ENCODE measurements at regions not wholly inside any gene's neighbourhood (a gene's known extent, or its start where the extent isn't known, plus 50 kb on each side); places are given as distances from the start of the nearest gene placed in this dataset.

DNA sequence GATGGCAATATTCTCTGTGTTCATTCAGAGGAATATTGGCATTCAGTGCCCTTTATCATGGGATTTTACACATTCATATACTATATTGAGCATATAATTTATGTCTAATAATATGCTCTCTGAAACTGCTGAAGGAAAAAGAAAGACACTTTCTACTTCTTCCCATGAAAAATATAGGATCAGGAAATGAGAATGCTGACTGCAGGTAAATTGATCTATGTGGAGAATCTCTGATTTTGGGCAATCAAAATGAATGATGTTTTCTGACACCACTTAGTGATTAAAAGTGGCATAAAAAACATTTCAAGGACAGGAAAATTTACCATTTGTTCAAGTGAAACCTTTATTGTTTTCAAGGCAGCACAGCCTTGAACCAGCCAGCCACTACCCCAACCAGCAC is 260.1 kb upstream of the STXBP5 start:
- TF ChIP-seq FOXM1 (IDR thresholded peaks at IDR 0.05; ENCODE audit: borderline replicate concordance) (no peak), BHLHE40 (IDR thresholded peaks at IDR 0.05; ENCODE audit: borderline replicate concordance) (no peak), HDGF (IDR thresholded peaks at IDR 0.05; ENCODE audit: borderline replicate concordance) (no peak), FOXA1 (IDR thresholded peaks at IDR 0.05) (no peak), ARNT (IDR thresholded peaks at IDR 0.05) (no peak), L3MBTL2 (conservative IDR thresholded peaks at IDR 0.05) (no peak), ELF4 (IDR thresholded peaks at IDR 0.05) (no peak), LEF1 (IDR thresholded peaks at IDR 0.05; ENCODE audit: borderline replicate concordance) (no peak), TARDBP (IDR thresholded peaks at IDR 0.05) (no peak), SP1 (IDR thresholded peaks at IDR 0.05) (no peak), SUZ12 (IDR thresholded peaks at IDR 0.05) (no peak), ZNF384 (IDR thresholded peaks at IDR 0.05) (no peak), NFRKB (IDR thresholded peaks at IDR 0.05) (no peak)
- ChIA-PET CTCF (no interaction called here), POLR2A (no interaction called here)
- no peak for DNase-seq (ENCODE audit: extremely low spot score)

DNA sequence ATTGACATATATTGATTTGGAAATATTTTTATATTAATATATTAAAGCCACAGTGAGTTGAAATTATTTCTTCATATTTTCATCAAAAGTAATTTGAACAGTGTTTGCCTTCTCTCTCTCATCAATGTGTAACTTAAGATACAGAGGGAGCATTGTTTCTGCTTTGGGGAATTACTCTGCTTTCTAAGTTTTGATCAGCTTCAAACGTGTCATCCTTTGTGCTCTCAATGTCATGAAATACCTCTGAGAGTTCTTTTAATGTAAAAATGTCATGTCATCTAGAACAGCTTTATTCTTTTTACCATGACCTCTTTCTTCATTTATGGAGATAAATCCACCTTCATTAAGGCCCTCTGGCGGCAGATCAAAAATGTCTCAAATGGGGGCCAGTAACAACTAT is 259.4 kb upstream of the STXBP5 start:
- CTCF ChIA-PET = no interaction called here
- POLR2A ChIA-PET = no interaction called here
- no peak for DNase-seq (ENCODE audit: extremely low spot score)
- TF ChIP-seq SUZ12 (IDR thresholded peaks at IDR 0.05) = no peak

DNA sequence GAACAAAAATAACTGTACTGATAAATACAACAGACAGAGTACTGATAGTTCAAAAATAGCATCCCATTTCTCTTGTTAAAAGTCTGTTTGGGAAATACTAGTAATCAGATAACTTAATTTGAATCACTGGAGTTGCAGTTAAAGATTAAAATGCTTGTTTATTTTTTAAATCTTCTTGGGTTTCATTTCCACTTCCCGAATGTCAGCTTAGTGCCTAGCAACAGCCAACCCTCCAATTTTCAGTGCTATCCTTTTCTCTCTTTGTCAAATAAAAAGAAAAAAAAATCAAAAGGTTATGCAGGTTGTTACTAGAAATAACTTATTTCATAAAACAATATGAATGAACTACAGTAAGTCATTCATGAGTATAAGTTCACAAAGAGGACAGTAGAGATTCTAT is 257.7 kb upstream of the STXBP5 start:
- CTCF ChIA-PET = no interaction called here
- no peak for DNase-seq (ENCODE audit: extremely low spot score)
- TF ChIP-seq FOXM1 (IDR thresholded peaks at IDR 0.05; ENCODE audit: borderline replicate concordance) = no peak
- no peak for TF ChIP-seq NFRKB (IDR thresholded peaks at IDR 0.05)
- POLR2A ChIA-PET = no interaction called here

DNA sequence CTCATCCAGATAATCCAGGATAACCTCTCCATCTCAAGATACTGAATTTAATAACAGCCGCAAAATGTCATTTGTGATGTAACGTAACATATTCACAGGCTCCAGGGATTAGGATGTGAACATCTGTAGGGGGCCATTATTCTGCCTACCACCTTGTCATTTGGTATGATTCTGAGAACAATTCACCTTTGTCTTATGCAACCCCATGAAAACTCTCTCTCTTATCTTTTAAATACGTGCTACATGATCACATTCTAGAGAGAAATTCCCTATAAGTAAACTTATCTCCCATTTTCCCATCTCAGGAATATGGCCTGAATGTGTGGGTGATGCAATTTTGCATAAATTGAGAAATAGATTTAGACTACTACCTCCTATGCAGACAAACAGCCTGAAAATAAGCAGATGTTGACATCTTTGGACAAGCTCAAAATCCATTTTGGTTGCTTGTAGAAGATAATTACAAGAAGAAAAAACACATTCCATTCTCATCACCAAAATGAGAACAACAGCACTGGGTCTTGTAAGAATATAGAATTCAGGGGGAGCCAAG is 255.4 kb upstream of the STXBP5 start:
- no peak for DNase-seq (ENCODE audit: extremely low spot score)
- TF ChIP-seq, protein P1, sequence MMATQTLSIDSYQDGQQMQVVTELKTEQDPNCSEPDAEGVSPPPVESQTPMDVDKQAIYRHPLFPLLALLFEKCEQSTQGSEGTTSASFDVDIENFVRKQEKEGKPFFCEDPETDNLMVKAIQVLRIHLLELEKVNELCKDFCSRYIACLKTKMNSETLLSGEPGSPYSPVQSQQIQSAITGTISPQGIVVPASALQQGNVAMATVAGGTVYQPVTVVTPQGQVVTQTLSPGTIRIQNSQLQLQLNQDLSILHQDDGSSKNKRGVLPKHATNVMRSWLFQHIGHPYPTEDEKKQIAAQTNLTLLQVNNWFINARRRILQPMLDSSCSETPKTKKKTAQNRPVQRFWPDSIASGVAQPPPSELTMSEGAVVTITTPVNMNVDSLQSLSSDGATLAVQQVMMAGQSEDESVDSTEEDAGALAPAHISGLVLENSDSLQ (IDR thresholded peaks at IDR 0.05) = no peak
- TF ChIP-seq LEF1 (IDR thresholded peaks at IDR 0.05; ENCODE audit: borderline replicate concordance) (no peak), TARDBP (IDR thresholded peaks at IDR 0.05) (no peak)
- ChIA-PET CTCF (no interaction called here), POLR2A (no interaction called here)

DNA sequence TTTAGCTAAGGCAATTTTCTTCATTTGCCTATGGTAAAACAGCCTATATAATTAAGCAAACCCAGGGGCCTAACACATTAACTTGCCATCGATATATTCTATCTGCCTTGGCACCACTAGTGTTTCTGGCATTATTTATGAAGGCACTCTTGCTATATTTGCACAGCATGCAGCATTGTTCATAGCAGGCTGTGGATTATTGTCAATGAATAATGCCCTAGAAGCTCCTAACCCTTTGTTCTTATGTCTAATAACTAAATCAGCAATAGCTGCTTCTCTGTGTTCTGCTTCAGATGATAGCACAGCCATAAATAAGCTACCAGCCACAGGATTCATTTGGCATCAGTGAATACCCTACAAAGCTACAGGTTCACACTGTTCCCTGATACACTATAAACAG is 254.8 kb upstream of the STXBP5 start:
- TF ChIP-seq FOXA1 (IDR thresholded peaks at IDR 0.05) (no peak), SP1 (IDR thresholded peaks at IDR 0.05) (no peak), FOXM1 (IDR thresholded peaks at IDR 0.05; ENCODE audit: borderline replicate concordance) (no peak), BHLHE40 (IDR thresholded peaks at IDR 0.05; ENCODE audit: borderline replicate concordance) (no peak), SUZ12 (IDR thresholded peaks at IDR 0.05) (no peak), L3MBTL2 (conservative IDR thresholded peaks at IDR 0.05) (no peak), ZNF384 (IDR thresholded peaks at IDR 0.05) (no peak), NFRKB (IDR thresholded peaks at IDR 0.05) (no peak), ARNT (IDR thresholded peaks at IDR 0.05) (no peak), CTBP1 (IDR thresholded peaks at IDR 0.05; ENCODE audit: borderline replicate concordance) (no peak), LEF1 (IDR thresholded peaks at IDR 0.05; ENCODE audit: borderline replicate concordance) (no peak), HDGF (IDR thresholded peaks at IDR 0.05; ENCODE audit: borderline replicate concordance) (no peak), ELF4 (IDR thresholded peaks at IDR 0.05) (no peak), TARDBP (IDR thresholded peaks at IDR 0.05) (no peak), FOXK2 (IDR thresholded peaks at IDR 0.05) (no peak)
- TF ChIP-seq, protein P1 (IDR thresholded peaks at IDR 0.05) = no peak
- CTCF ChIA-PET = no interaction called here
- no peak for DNase-seq (ENCODE audit: extremely low spot score)
- POLR2A ChIA-PET = no interaction called here

DNA sequence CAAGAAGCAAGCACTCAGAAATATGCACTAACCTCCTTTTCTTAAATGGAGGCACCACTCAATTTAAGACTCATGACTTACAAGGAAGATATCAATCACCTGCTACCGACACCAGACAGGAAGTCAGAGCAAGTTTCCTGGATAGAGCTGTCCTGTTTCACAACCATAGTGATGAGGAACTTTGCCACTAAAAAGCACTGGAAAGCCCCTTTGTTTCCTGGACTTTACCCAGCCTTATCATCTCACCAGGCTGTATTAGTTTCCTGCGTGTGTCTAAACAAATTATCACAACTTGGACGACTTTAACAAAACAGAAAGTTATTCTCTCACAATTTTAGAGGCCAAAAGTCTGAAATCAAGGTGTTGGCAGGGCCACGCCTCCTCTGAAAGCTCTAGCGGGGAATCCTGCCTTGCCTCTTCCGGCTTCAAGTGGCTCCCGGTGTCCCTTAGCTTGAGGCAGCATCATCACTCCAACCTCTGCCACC is 253.8 kb upstream of the STXBP5 start:
- no peak for DNase-seq (ENCODE audit: extremely low spot score)
- no peak for TF ChIP-seq SUZ12 (IDR thresholded peaks at IDR 0.05)
- TF ChIP-seq ZNF384 (IDR thresholded peaks at IDR 0.05) = no peak
- no peak for TF ChIP-seq ELF4 (IDR thresholded peaks at IDR 0.05)
- TF ChIP-seq, protein P1 (IDR thresholded peaks at IDR 0.05) = no peak
- TF ChIP-seq CTBP1 (IDR thresholded peaks at IDR 0.05; ENCODE audit: borderline replicate concordance) = no peak
- TF ChIP-seq FOXK2 (IDR thresholded peaks at IDR 0.05) = no peak
- no peak for TF ChIP-seq FOXA1 (IDR thresholded peaks at IDR 0.05)
- TF ChIP-seq L3MBTL2 (conservative IDR thresholded peaks at IDR 0.05) = no peak
- no peak for TF ChIP-seq LEF1 (IDR thresholded peaks at IDR 0.05; ENCODE audit: borderline replicate concordance)
- no peak for TF ChIP-seq TARDBP (IDR thresholded peaks at IDR 0.05)
- TF ChIP-seq HDGF (IDR thresholded peaks at IDR 0.05; ENCODE audit: borderline replicate concordance) = no peak
- no peak for TF ChIP-seq FOXM1 (IDR thresholded peaks at IDR 0.05; ENCODE audit: borderline replicate concordance)
- CTCF ChIA-PET = no interaction called here
- POLR2A ChIA-PET = no interaction called here

DNA sequence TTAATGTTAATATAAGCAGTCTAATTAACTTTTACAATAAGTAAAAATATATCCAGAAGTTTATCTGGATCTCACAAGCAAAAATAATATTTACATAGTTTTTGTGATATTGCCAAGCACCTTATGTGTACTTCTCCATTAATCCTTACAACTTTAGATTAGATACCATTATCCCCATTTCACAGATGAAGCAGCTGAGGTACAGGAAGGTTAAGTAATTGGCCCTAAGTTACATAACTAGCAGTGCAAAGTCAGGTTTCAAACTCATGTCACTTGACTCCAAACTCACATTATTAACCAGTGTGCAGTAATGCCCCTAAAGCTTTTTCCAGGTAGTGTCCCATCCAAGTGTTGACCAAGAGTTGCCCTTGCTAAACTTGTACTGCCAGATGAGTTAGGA is 248.6 kb upstream of the STXBP5 start:
- DNase-seq (ENCODE audit: extremely low spot score) = no peak
- TF ChIP-seq SP1 (IDR thresholded peaks at IDR 0.05) (no peak), FOXA1 (IDR thresholded peaks at IDR 0.05) (no peak), CTBP1 (IDR thresholded peaks at IDR 0.05; ENCODE audit: borderline replicate concordance) (no peak), HDGF (IDR thresholded peaks at IDR 0.05; ENCODE audit: borderline replicate concordance) (no peak), L3MBTL2 (conservative IDR thresholded peaks at IDR 0.05) (no peak), FOXM1 (IDR thresholded peaks at IDR 0.05; ENCODE audit: borderline replicate concordance) (no peak), ARNT (IDR thresholded peaks at IDR 0.05) (no peak), FOXK2 (IDR thresholded peaks at IDR 0.05) (no peak), LEF1 (IDR thresholded peaks at IDR 0.05; ENCODE audit: borderline replicate concordance) (no peak), SUZ12 (IDR thresholded peaks at IDR 0.05) (no peak), ELF4 (IDR thresholded peaks at IDR 0.05) (no peak), NFRKB (IDR thresholded peaks at IDR 0.05) (no peak), BHLHE40 (IDR thresholded peaks at IDR 0.05; ENCODE audit: borderline replicate concordance) (no peak), ZNF384 (IDR thresholded peaks at IDR 0.05) (no peak), TARDBP (IDR thresholded peaks at IDR 0.05) (no peak)
- TF ChIP-seq, protein P1 (IDR thresholded peaks at IDR 0.05) = no peak
- CTCF ChIA-PET = no interaction called here
- POLR2A ChIA-PET = no interaction called here

All from HEK293T (cell line).